Sigmoid colon (tissue), 6 donors: ENCODE measurements at regions not wholly inside any gene's neighbourhood (a gene's known extent, or its start where the extent isn't known, plus 50 kb on each side); places are given as distances from the start of the nearest gene placed in this dataset.

Experiments
- DNase-seq: peaks from one replicate; pipeline ENCODE4 v3.0.0-alpha.2; 2019
- H3K27ac ChIP-seq, 4 donors: fragments of 200-600 bp; sonication (generic); one replicate each; pipeline ENCODE4 v1.5.1; 2016 to 2019; ENCODE audit warnings: mild to moderate bottlenecking in 1 of 4
- H3K27me3 ChIP-seq, 3 donors: fragments of 200-600 bp; sonication (generic); one replicate each; pipeline ENCODE4 v1.5.1; 2019; ENCODE audit warnings: mild to moderate bottlenecking in 1 of 3
- H3K36me3 ChIP-seq, 4 donors: fragments of 200-600 bp; sonication (generic); one replicate each; pipeline ENCODE4 v1.5.1; 2016 to 2019
- H3K4me1 ChIP-seq, 4 donors: fragments of 200-600 bp; sonication (generic); one replicate each; pipeline ENCODE4 v1.5.1; 2017 to 2019
- H3K4me3 ChIP-seq, 4 donors: fragments of 200-600 bp; sonication (generic); one replicate each; pipeline ENCODE4 v1.5.1; 2017 to 2019; ENCODE audit warnings: mild to moderate bottlenecking in 2 of 4, moderate library complexity in 1 of 4
- H3K9me3 ChIP-seq, 4 donors: fragments of 200-600 bp in 3 of 4; sonication (generic) in 3 of 4; one replicate each; pipeline versions ENCODE4 v1.5.1 to v1.6.1; 2013 to 2019
- CTCF ChIP-seq, 4 experiments: fragments of 450-650 bp in 3 of 4; fragments of 200-600 bp in 1 of 4; IDR thresholded peaks; one replicate each; pipeline ENCODE4 v1.5.1; 2016 to 2019; ENCODE audit warnings: antibody characterized with exemption in 4 of 4, mild to moderate bottlenecking in 3 of 4, moderate library complexity in 2 of 4
- EP300 ChIP-seq, 4 donors: sonication (generic); formaldehyde crosslinking; IDR thresholded peaks; one replicate each; pipeline ENCODE4 v1.6.1; 2017; ENCODE audit warnings: antibody characterized with exemption in 4 of 4
- POLR2A ChIP-seq, 2 donors: fragments of 450-650 bp; IDR thresholded peaks; one replicate each; pipeline ENCODE4 v1.6.1; 2016; ENCODE audit warnings: antibody characterized with exemption in 2 of 2, mild to moderate bottlenecking in 2 of 2, moderate library complexity in 2 of 2
- POLR2AphosphoS5 ChIP-seq, 4 donors: sonication (generic); formaldehyde crosslinking; IDR thresholded peaks; one replicate each; pipeline ENCODE4 v1.6.1; 2017; ENCODE audit warnings: antibody characterized with exemption in 4 of 4
- WGBS, 2 donors: extraction: QIAGEN DNeasy Blood & Tissue Kit; methylation state at CpG; one replicate each; pipeline ENCODE4 v1.1.7; 2013; 5-methylcytosine and 5-hydroxymethylcytosine counted together
- intact Hi-C: fragments of 100-400 bp; cut with DNase I; formaldehyde crosslinking; loops from one replicate; pipeline ENCODE4 v1.15.1; 2023
- donor health status: healthy with polysubstance abuse.
- donor health status: healthy.

- Histone ChIP-seq H3K27ac (no peak overlapping the region), H3K27me3 (no peaks in the 10 kb centered on the region), H3K4me1 (no peaks in the 10 kb centered on the region), H3K36me3 (no peaks in the 10 kb centered on the region), H3K9me3 (no peaks in the 10 kb centered on the region), H3K4me3 (no peak overlapping the region)
- no peak for DNase-seq
- TF ChIP-seq POLR2AphosphoS5 (IDR thresholded peaks at IDR 0.05) (no peak), CTCF (IDR thresholded peaks at IDR 0.05) (no peak), EP300 (IDR thresholded peaks at IDR 0.05) (no peak), POLR2A (IDR thresholded peaks at IDR 0.05) (no peak)
- intact Hi-C loops = no loop called here
- WGBS, 2 donors = 73 to 74% methylated on average over 2 of the region's 2 CpGs
Observed at GRCh38 chr13:62287764-62288163, 872.1 kb upstream of the PCDH20 start.

GRCh38 chr13:62280590-62280989 lies 864.9 kb upstream of the PCDH20 start:
- WGBS, 2 donors = 73 to 81% methylated on average over 1 of the region's 1 CpG
- Histone ChIP-seq H3K4me3 (no peak overlapping the region), H3K36me3 (no peaks in the 10 kb centered on the region), H3K27ac (no peak overlapping the region), H3K4me1 (no peaks in the 10 kb centered on the region), H3K9me3 (no peaks in the 10 kb centered on the region), H3K27me3 (no peaks in the 10 kb centered on the region)
- TF ChIP-seq POLR2A (IDR thresholded peaks at IDR 0.05) (no peak), EP300 (IDR thresholded peaks at IDR 0.05) (no peak), CTCF (IDR thresholded peaks at IDR 0.05) (no peak), POLR2AphosphoS5 (IDR thresholded peaks at IDR 0.05) (no peak)
- intact Hi-C loops = no loop called here
- no peak for DNase-seq

- no peak for DNase-seq
- H3K4me1 ChIP-seq = no peaks in the 10 kb centered on the region
- H3K4me3 ChIP-seq = no peak overlapping the region
- peaks cover 0 to 4% (median 0%) of the 10 kb centered on the region in 4 donors for H3K9me3 ChIP-seq
- H3K36me3 ChIP-seq = no peaks in the 10 kb centered on the region
- H3K27me3 ChIP-seq = no peaks in the 10 kb centered on the region
- TF ChIP-seq POLR2AphosphoS5 (IDR thresholded peaks at IDR 0.05) (no peak), POLR2A (IDR thresholded peaks at IDR 0.05) (no peak), CTCF (IDR thresholded peaks at IDR 0.05) (no peak), EP300 (IDR thresholded peaks at IDR 0.05) (no peak)
- no peak overlapping the region for H3K27ac ChIP-seq
- intact Hi-C loops = no loop called here
Observed at GRCh38 chr13:62278271-62278670, 862.6 kb upstream of the PCDH20 start.

GRCh38 chr13:62251734-62252133 lies 836.1 kb upstream of the PCDH20 start:
- no peak overlapping the region for H3K4me3 ChIP-seq
- no peaks in the 10 kb centered on the region for H3K9me3 ChIP-seq
- intact Hi-C loops = no loop called here
- TF ChIP-seq CTCF (IDR thresholded peaks at IDR 0.05) (no peak), EP300 (IDR thresholded peaks at IDR 0.05) (no peak), POLR2A (IDR thresholded peaks at IDR 0.05) (no peak), POLR2AphosphoS5 (IDR thresholded peaks at IDR 0.05) (no peak)
- 85 to 88% methylated on average over 2 of the region's 2 CpGs for WGBS, 2 donors
- H3K27me3 ChIP-seq = no peaks in the 10 kb centered on the region
- H3K27ac ChIP-seq = no peak overlapping the region
- no peaks in the 10 kb centered on the region for H3K36me3 ChIP-seq
- no peaks in the 10 kb centered on the region for H3K4me1 ChIP-seq
- no peak for DNase-seq

- Histone ChIP-seq H3K4me1 (no peaks in the 10 kb centered on the region), H3K9me3 (no peaks in the 10 kb centered on the region), H3K36me3 (no peaks in the 10 kb centered on the region), H3K27me3 (no peaks in the 10 kb centered on the region), H3K27ac (no peak overlapping the region), H3K4me3 (no peak overlapping the region)
- DNase-seq = no peak
- WGBS, 2 donors = 71 to 72% methylated on average over 10 of the region's 10 CpGs
- no peak for TF ChIP-seq POLR2A (IDR thresholded peaks at IDR 0.05)
- TF ChIP-seq EP300 (IDR thresholded peaks at IDR 0.05) = no peak
- no peak for TF ChIP-seq CTCF (IDR thresholded peaks at IDR 0.05)
- TF ChIP-seq POLR2AphosphoS5 (IDR thresholded peaks at IDR 0.05) = no peak
- intact Hi-C loops = no loop called here
Observed at GRCh38 chr13:62250501-62251201, 835.0 kb upstream of the PCDH20 start.
